ENCODE measurements at regions not wholly inside any gene's neighbourhood (a gene's known extent, or its start where the extent isn't known, plus 50 kb on each side); places are given as distances from the start of the nearest gene placed in this dataset.
A peak's percentile ranks its signal among the peaks of the same experiment; 100 is the strongest.
"Not testable (repeated sequence)": the region's sequence is repeated elsewhere in the genome, so short reads cannot be mapped to it uniquely, and the experiment has no call there.

- no peaks in the 10 kb centered on the region for H3K36me3 ChIP-seq (ENCODE audit: control insufficient read depth in 2 of 2, insufficient read depth in 2 of 2, low read length in 2 of 2)
- no peaks in the 10 kb centered on the region for H3K9me3 ChIP-seq (ENCODE audit: control insufficient read depth in 2 of 2, low read length in 2 of 2)
- no peak overlapping the region for H3K27ac ChIP-seq (ENCODE audit: low read depth in 2 of 2, low read length in 2 of 2)
- H3K27me3 ChIP-seq (ENCODE audit: control insufficient read depth in 2 of 2, insufficient read depth in 2 of 2, low read length in 2 of 2), result no peaks in the 10 kb centered on the region
- peaks cover 0 to 4% of the 10 kb centered on the region in 2 donors for H3K4me1 ChIP-seq (ENCODE audit: control insufficient read depth in 2 of 2, insufficient read depth in 2 of 2, low read length in 2 of 2)
- H3K4me3 ChIP-seq (ENCODE audit: low read length in 2 of 2), result no peak overlapping the region
- no peak overlapping the region for H3K9ac ChIP-seq (ENCODE audit: low read depth in 1 of 2, low read length in 2 of 2)
These were observed 58.9 kb downstream of the OR5AK2 start for GRCh38 chr11:57047610-57048009.

DNA sequence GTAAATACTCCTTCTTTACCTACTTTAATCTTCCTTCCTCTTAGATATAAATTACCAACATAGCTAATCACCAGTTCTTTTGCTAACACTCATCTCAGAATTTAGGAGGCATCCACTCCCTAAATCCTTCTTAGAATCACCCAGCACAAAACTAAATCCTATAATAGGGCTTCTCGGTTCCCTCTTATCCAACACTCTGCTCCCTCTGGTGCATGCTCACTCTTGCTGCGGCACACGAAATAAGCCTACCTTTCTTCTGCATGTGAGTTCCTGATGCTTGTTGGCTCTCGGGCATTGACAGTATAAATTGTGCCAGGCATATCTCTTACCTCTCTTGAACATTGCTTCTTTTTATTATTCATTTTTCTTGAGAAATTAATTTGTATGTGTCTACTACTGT lies 61.0 kb downstream of the OR5AK2 start:
- Histone ChIP-seq H3K9ac (ENCODE audit: low read depth in 1 of 2, low read length in 2 of 2) (no peak overlapping the region), H3K27ac (ENCODE audit: low read depth in 2 of 2, low read length in 2 of 2) (no peak overlapping the region), H3K9me3 (ENCODE audit: control insufficient read depth in 2 of 2, low read length in 2 of 2) (no peaks in the 10 kb centered on the region), H3K27me3 (ENCODE audit: control insufficient read depth in 2 of 2, insufficient read depth in 2 of 2, low read length in 2 of 2) (no peaks in the 10 kb centered on the region), H3K4me1 (ENCODE audit: control insufficient read depth in 2 of 2, insufficient read depth in 2 of 2, low read length in 2 of 2) (peaks cover 0 to 4% of the 10 kb centered on the region in 2 donors), H3K4me3 (ENCODE audit: low read length in 2 of 2) (no peak overlapping the region), H3K36me3 (ENCODE audit: control insufficient read depth in 2 of 2, insufficient read depth in 2 of 2, low read length in 2 of 2) (no peaks in the 10 kb centered on the region)

DNA sequence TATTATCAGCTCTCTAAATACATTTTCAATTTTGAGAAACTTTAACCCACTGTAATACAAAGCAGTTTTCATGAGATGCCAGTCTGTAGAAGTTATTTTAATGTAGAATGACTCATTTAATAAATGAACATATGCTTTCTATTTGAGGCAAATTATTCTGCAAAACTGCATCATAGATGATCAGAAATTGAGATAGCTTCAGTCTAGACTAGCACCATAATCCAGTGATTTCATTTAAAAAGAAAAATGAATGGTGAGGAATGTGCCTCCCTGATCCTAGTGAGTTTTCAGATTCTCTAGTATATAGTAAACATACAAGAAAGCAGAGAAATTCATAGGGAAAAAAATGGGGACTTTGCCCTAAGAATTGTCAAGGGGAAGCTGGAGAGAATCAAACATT lies 66.1 kb downstream of the OR5AK2 start:
- Histone ChIP-seq H3K27ac (ENCODE audit: low read depth in 2 of 2, low read length in 2 of 2) (no peak overlapping the region), H3K9ac (ENCODE audit: low read depth in 1 of 2, low read length in 2 of 2) (no peak overlapping the region), H3K4me3 (ENCODE audit: low read length in 2 of 2) (no peak overlapping the region), H3K9me3 (ENCODE audit: control insufficient read depth in 2 of 2, low read length in 2 of 2) (no peaks in the 10 kb centered on the region), H3K4me1 (ENCODE audit: control insufficient read depth in 2 of 2, insufficient read depth in 2 of 2, low read length in 2 of 2) (no peaks in the 10 kb centered on the region), H3K27me3 (ENCODE audit: control insufficient read depth in 2 of 2, insufficient read depth in 2 of 2, low read length in 2 of 2) (no peaks in the 10 kb centered on the region), H3K36me3 (ENCODE audit: control insufficient read depth in 2 of 2, insufficient read depth in 2 of 2, low read length in 2 of 2) (no peaks in the 10 kb centered on the region)

GRCh38 chr11:57055744-57056143 lies 67.0 kb downstream of the OR5AK2 start:
- no peaks in the 10 kb centered on the region for H3K9me3 ChIP-seq (ENCODE audit: control insufficient read depth in 2 of 2, low read length in 2 of 2)
- H3K4me1 ChIP-seq (ENCODE audit: control insufficient read depth in 2 of 2, insufficient read depth in 2 of 2, low read length in 2 of 2), result no peaks in the 10 kb centered on the region
- no peak overlapping the region for H3K4me3 ChIP-seq (ENCODE audit: low read length in 2 of 2)
- no peaks in the 10 kb centered on the region for H3K36me3 ChIP-seq (ENCODE audit: control insufficient read depth in 2 of 2, insufficient read depth in 2 of 2, low read length in 2 of 2)
- no peak overlapping the region for H3K9ac ChIP-seq (ENCODE audit: low read depth in 1 of 2, low read length in 2 of 2)
- H3K27ac ChIP-seq (ENCODE audit: low read depth in 2 of 2, low read length in 2 of 2), result no peak overlapping the region
- no peaks in the 10 kb centered on the region for H3K27me3 ChIP-seq (ENCODE audit: control insufficient read depth in 2 of 2, insufficient read depth in 2 of 2, low read length in 2 of 2)

DNA sequence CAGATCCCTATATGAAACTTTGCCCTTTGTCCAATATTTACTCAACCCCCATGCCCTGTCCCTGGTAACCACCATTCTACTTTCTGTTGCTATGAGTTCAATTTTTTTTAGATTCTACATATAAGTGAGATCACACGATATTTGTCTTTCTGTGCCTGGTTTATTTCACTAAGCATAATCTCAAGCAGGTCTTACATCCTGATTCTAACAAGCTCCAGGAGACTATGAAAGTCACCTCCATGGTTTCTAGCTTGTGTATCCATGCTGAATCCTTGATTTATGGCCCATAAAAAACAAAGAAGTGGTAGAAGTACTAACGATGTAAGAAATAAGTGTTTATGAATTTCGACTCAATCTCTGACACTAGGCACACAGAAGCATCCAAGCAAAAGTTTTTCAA lies 68.0 kb downstream of the OR5AK2 start:
- no peaks in the 10 kb centered on the region for H3K27me3 ChIP-seq (ENCODE audit: control insufficient read depth in 2 of 2, insufficient read depth in 2 of 2, low read length in 2 of 2)
- no peaks in the 10 kb centered on the region for H3K9me3 ChIP-seq (ENCODE audit: control insufficient read depth in 2 of 2, low read length in 2 of 2)
- no peak overlapping the region for H3K4me3 ChIP-seq (ENCODE audit: low read length in 2 of 2)
- no peaks in the 10 kb centered on the region for H3K4me1 ChIP-seq (ENCODE audit: control insufficient read depth in 2 of 2, insufficient read depth in 2 of 2, low read length in 2 of 2)
- H3K27ac ChIP-seq (ENCODE audit: low read depth in 2 of 2, low read length in 2 of 2), result no peak overlapping the region
- H3K36me3 ChIP-seq (ENCODE audit: control insufficient read depth in 2 of 2, insufficient read depth in 2 of 2, low read length in 2 of 2), result no peaks in the 10 kb centered on the region
- H3K9ac ChIP-seq (ENCODE audit: low read depth in 1 of 2, low read length in 2 of 2), result no peak overlapping the region

DNA sequence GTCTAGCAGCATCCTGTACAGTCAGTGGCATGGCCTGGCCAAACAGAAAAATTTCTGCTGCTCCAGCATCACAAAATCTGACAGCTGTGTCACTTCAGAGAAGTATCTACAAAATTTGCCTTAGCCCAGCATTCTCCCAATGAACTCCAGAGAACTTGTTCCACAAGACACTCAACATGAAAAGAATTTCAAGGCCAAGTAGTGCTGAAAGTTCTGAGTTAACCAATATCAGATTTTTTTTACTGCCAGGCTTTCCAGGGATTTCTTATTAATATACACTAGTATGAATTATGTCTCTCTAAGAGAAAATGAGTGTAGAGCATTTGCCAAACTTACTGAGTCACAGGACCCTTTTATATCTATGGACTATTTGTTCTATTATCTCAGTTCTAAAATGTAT lies 68.8 kb downstream of the OR5AK2 start:
- Histone ChIP-seq H3K4me3 (ENCODE audit: low read length in 2 of 2) (no peak overlapping the region), H3K9me3 (ENCODE audit: control insufficient read depth in 2 of 2, low read length in 2 of 2) (no peaks in the 10 kb centered on the region), H3K27me3 (ENCODE audit: control insufficient read depth in 2 of 2, insufficient read depth in 2 of 2, low read length in 2 of 2) (no peaks in the 10 kb centered on the region), H3K9ac (ENCODE audit: low read depth in 1 of 2, low read length in 2 of 2) (no peak overlapping the region), H3K36me3 (ENCODE audit: control insufficient read depth in 2 of 2, insufficient read depth in 2 of 2, low read length in 2 of 2) (no peaks in the 10 kb centered on the region), H3K27ac (ENCODE audit: low read depth in 2 of 2, low read length in 2 of 2) (no peak overlapping the region), H3K4me1 (ENCODE audit: control insufficient read depth in 2 of 2, insufficient read depth in 2 of 2, low read length in 2 of 2) (no peaks in the 10 kb centered on the region)

DNA sequence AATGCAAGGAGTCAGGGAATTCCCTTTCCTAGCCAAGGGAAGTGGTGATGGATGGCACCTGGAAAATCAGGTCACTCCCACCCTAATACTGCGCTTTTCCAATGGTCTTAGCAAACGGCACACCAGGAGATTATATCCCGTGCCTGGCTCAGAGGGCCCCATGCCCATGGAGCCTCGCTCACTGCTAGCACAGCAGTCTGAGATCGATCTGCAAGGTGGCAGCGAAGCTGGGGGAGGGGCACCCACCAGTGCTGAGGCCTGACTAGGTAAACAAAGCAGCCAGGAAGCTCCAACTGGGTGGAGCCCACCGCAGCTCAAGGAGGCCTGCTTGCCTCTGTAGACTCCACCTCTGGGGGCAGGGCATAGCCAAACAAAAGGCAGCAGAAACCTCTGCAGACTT lies 74.2 kb downstream of the OR5AK2 start:
- not testable (repeated sequence) for H3K9me3 ChIP-seq (ENCODE audit: control insufficient read depth in 2 of 2, low read length in 2 of 2); H3K9ac ChIP-seq (ENCODE audit: low read depth in 1 of 2, low read length in 2 of 2); H3K4me1 ChIP-seq (ENCODE audit: control insufficient read depth in 2 of 2, insufficient read depth in 2 of 2, low read length in 2 of 2)

GRCh38 chr11:57069942-57070341 lies 81.2 kb downstream of the OR5AK2 start:
- Histone ChIP-seq H3K9me3 (ENCODE audit: control insufficient read depth in 2 of 2, low read length in 2 of 2) (no peaks in the 10 kb centered on the region), H3K4me3 (ENCODE audit: low read length in 2 of 2) (no peak overlapping the region), H3K9ac (ENCODE audit: low read depth in 1 of 2, low read length in 2 of 2) (no peak overlapping the region), H3K27me3 (ENCODE audit: control insufficient read depth in 2 of 2, insufficient read depth in 2 of 2, low read length in 2 of 2) (no peaks in the 10 kb centered on the region), H3K4me1 (ENCODE audit: control insufficient read depth in 2 of 2, insufficient read depth in 2 of 2, low read length in 2 of 2) (no peaks in the 10 kb centered on the region), H3K27ac (ENCODE audit: low read depth in 2 of 2, low read length in 2 of 2) (no peak overlapping the region), H3K36me3 (ENCODE audit: control insufficient read depth in 2 of 2, insufficient read depth in 2 of 2, low read length in 2 of 2) (no peaks in the 10 kb centered on the region)

More for the DNA sequence above, 74.2 kb downstream of the OR5AK2 start:
- H3K4me3 ChIP-seq (ENCODE audit: low read length in 2 of 2); H3K36me3 ChIP-seq (ENCODE audit: control insufficient read depth in 2 of 2, insufficient read depth in 2 of 2, low read length in 2 of 2); H3K27ac ChIP-seq (ENCODE audit: low read depth in 2 of 2, low read length in 2 of 2); H3K27me3 ChIP-seq (ENCODE audit: control insufficient read depth in 2 of 2, insufficient read depth in 2 of 2, low read length in 2 of 2): not testable (repeated sequence)

DNA sequence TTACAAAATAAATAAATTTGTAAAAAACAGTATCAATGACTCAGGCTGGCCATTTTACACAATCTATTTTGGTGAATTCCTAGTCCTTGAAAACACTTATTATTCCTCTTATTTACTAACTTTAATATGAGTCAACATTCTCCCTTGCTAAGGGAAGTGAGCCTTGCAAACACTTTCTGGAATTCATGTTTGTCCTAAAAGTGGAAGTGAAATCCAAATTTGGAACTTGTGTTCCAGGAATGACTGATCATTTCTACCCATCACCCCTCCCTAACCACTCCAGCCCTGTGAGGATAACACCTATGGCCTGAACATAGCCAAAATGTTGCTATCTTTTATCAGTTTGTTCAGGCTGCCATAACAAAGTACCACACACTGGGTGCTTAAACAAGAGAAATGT lies 83.1 kb downstream of the OR5AK2 start:
- no peaks in the 10 kb centered on the region for H3K27me3 ChIP-seq (ENCODE audit: control insufficient read depth in 2 of 2, insufficient read depth in 2 of 2, low read length in 2 of 2)
- H3K4me1 ChIP-seq (ENCODE audit: control insufficient read depth in 2 of 2, insufficient read depth in 2 of 2, low read length in 2 of 2), result no peaks in the 10 kb centered on the region
- peak overlapping the region in 1 of 2 donors; percentile 2 for H3K27ac ChIP-seq (ENCODE audit: low read depth in 2 of 2, low read length in 2 of 2)
- H3K4me3 ChIP-seq (ENCODE audit: low read length in 2 of 2), result no peak overlapping the region
- H3K9me3 ChIP-seq (ENCODE audit: control insufficient read depth in 2 of 2, low read length in 2 of 2), result no peaks in the 10 kb centered on the region
- no peak overlapping the region for H3K9ac ChIP-seq (ENCODE audit: low read depth in 1 of 2, low read length in 2 of 2)
- no peaks in the 10 kb centered on the region for H3K36me3 ChIP-seq (ENCODE audit: control insufficient read depth in 2 of 2, insufficient read depth in 2 of 2, low read length in 2 of 2)

DNA sequence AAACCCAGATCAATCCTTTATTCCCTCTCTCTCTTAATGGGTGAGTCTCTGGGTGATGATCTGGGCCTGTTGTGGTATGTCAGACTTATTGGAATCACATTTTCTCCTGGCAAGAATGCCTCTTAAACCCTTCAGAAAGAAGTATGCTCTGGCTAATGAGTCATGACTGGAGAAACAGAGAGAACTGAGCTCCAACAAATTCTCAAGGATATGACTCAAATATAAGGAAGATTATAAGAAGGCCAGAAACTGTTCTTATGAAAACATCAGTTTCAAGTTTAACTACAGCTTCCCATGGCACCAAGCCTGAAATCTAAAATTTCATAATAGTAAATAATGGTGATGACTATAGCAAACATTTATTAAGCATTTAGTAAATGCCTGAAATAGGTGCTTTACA lies 83.9 kb downstream of the OR5AK2 start:
- Histone ChIP-seq H3K9ac (ENCODE audit: low read depth in 1 of 2, low read length in 2 of 2) (no peak overlapping the region), H3K27me3 (ENCODE audit: control insufficient read depth in 2 of 2, insufficient read depth in 2 of 2, low read length in 2 of 2) (no peaks in the 10 kb centered on the region), H3K4me3 (ENCODE audit: low read length in 2 of 2) (no peak overlapping the region), H3K9me3 (ENCODE audit: control insufficient read depth in 2 of 2, low read length in 2 of 2) (no peaks in the 10 kb centered on the region), H3K27ac (ENCODE audit: low read depth in 2 of 2, low read length in 2 of 2) (no peak overlapping the region), H3K36me3 (ENCODE audit: control insufficient read depth in 2 of 2, insufficient read depth in 2 of 2, low read length in 2 of 2) (no peaks in the 10 kb centered on the region), H3K4me1 (ENCODE audit: control insufficient read depth in 2 of 2, insufficient read depth in 2 of 2, low read length in 2 of 2) (no peaks in the 10 kb centered on the region)

GRCh38 chr11:57073128-57073527 lies 84.4 kb downstream of the OR5AK2 start:
- no peak overlapping the region for H3K9ac ChIP-seq (ENCODE audit: low read depth in 1 of 2, low read length in 2 of 2)
- H3K4me3 ChIP-seq (ENCODE audit: low read length in 2 of 2), result no peak overlapping the region
- no peaks in the 10 kb centered on the region for H3K36me3 ChIP-seq (ENCODE audit: control insufficient read depth in 2 of 2, insufficient read depth in 2 of 2, low read length in 2 of 2)
- no peaks in the 10 kb centered on the region for H3K4me1 ChIP-seq (ENCODE audit: control insufficient read depth in 2 of 2, insufficient read depth in 2 of 2, low read length in 2 of 2)
- H3K27me3 ChIP-seq (ENCODE audit: control insufficient read depth in 2 of 2, insufficient read depth in 2 of 2, low read length in 2 of 2), result no peaks in the 10 kb centered on the region
- H3K27ac ChIP-seq (ENCODE audit: low read depth in 2 of 2, low read length in 2 of 2), result no peak overlapping the region
- H3K9me3 ChIP-seq (ENCODE audit: control insufficient read depth in 2 of 2, low read length in 2 of 2), result no peaks in the 10 kb centered on the region
